HFF-Myc (cell line): ENCODE measurements at regions not wholly inside any gene's neighbourhood (a gene's known extent, or its start where the extent isn't known, plus 50 kb on each side); places are given as distances from the start of the nearest gene placed in this dataset.

Source experiments
- DNase-seq: peaks from one replicate; pipeline ENCODE4 v3.0.0-alpha.2; 2011; ENCODE audit warnings: low read depth; ENCODE audit errors: extremely low read depth
- H3K4me3 ChIP-seq: replicated peaks from 2 replicates; pipeline ENCODE4 v1.5.1; 2011; ENCODE audit warnings: low read depth, mild to moderate bottlenecking, control low read depth, low read length
- CTCF ChIP-seq: IDR thresholded peaks from 2 replicates; pipeline ENCODE4 v1.5.1; 2012; ENCODE audit warnings: mild to moderate bottlenecking, low read depth, low read length, control low read depth; ENCODE audit errors: missing control alignments

GRCh38 chr11:10916665-10917064 is 58.8 kb upstream of the ZBED5 start:
- TF ChIP-seq CTCF, result no peak
- H3K4me3 ChIP-seq, result no peak overlapping the region
- no peak for DNase-seq

DNA sequence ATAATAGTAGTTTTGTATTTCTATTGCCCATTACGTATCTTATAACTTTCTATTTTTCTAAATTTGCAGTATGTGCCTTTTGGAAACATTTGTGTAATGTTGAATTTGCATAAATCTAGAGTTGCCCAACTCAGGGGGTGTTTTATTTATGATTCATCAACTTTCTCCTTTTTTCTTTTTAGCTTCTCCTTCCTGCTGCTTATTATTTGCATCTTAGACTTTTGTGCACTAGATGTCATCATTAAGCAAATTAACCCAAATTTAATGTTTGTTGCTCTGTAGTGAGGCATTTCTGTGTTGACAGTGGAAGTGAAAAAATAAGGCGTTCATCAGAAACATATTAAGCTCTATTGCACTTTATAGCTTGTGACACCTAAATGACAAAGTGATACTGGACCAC is 56.2 kb upstream of the ZBED5 start:
- no peak overlapping the region for H3K4me3 ChIP-seq
- no peak for TF ChIP-seq CTCF
- no peak for DNase-seq

DNA sequence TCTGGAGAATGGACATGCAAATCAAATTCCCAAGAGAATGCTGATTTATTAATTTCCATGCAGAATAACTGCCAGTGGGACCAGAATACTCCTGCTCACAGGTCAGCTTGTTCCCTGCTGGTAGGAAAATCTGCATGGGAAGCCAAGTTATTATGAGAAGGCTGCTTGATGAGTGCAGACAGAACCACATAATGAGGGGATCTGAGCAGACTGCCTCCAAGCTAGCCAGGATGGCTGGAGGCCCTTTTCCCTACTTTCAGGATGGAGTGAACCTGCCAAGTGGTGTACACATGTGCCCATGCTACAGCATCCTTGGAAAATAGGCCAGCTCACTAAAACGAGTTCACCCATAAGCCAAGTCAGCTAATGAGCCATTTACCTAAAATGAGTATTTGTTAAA is 55.2 kb upstream of the ZBED5 start:
- no peak for DNase-seq
- no peak for TF ChIP-seq CTCF
- no peak overlapping the region for H3K4me3 ChIP-seq

DNA sequence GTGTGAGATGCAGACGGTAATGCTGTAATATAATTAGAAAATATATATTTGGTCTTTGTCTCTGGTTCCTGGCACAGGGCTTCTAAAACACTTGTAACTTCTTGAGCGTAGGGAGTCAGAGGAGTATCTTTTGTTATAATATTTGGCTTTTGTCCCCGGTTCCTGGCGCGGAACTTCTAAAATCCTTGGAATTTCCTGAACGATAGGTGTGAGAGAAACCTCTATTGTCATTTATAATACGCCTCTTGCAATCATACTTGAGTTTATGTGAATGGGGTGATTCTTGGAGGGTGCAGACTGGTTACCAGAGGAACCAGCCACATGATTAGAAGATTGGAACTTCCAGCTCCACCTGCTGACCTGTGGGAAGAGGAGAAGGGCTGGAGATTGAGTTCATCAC is 54.1 kb upstream of the ZBED5 start:
- H3K4me3 ChIP-seq, result no peak overlapping the region
- DNase-seq, result no peak
- TF ChIP-seq CTCF, result no peak

DNA sequence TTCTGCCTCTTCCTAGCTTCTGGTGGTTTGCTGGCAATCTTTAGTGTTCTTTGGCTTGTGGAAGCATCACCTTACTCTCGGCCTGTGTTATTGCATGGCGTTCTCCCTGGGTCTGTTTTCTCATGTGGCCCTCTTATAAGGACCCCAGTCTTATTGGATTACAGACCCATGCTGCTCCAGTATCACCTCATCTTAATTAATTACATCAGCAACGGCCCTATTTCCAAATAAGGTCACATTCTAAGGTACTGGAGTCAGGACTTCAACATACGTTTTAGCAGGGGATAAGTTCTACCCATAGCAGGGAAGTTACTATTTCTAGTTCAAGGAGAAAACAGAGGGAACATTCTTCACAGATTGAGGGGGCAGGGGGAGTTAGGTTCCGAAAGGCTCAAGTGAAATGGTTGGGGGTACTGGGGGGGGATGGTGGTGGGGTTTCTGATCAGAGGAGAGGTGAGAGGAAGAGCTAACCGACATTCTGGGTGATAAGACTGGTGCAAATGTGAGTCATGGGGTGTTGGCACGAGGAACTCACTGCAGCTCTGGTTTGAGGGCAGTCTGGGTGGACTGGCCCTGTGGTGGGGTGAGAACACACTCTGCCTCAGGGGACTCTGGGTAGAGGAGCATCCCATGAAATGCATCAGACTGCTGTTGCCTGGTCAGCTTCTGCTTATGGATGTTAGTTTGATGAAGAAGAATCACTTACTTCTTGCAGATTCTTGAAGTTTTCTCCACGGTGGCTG is 51.5 kb upstream of the ZBED5 start:
- no peak overlapping the region for H3K4me3 ChIP-seq
- TF ChIP-seq CTCF, result no peak
- DNase-seq, result no peak

DNA sequence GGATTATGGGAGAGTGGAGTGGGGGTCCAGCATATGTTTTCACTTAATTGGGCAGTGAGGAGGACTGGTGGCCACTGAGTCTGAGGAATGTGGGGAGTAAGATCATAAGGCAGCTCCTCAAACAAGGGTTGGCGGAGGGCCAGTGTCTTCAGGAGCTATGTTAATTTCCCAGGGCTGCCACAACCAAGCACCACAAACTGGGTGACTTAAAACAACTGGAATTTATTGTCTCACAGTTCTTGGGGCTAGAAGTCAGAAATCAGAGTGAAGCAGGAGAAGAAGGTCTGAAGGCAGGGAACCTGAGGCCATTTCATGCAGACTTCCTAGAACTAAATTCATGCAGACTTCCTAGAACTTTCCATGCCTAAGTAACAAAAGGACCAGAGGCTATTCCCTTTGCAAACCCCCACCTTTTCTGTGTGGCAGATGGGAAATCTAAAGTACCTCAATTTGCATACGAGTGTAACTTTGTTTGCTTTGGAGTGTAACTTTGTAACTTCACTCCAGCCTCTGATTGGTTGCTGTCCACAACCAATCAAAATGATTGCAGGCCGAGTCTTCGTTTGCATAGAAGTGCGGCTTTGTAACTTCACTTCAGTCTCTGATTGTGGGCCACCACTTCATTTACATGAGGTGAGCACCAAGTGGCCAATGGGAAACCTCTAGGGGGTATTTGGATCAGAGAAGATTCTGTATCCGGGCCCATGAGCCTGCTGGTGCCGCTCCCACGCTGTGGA is 50.5 kb upstream of the ZBED5 start:
- TF ChIP-seq CTCF, result no peak
- no peak for DNase-seq
- no peak overlapping the region for H3K4me3 ChIP-seq
